GM12878 (cell line): ENCODE measurements at regions not wholly inside any gene's neighbourhood (a gene's known extent, or its start where the extent isn't known, plus 50 kb on each side); places are given as distances from the start of the nearest gene placed in this dataset.

Source experiments
- ATAC-seq: fragments of 200-7000 bp; cut with Tn5 transposase; 3 replicates; pipeline ENCODE4 v1.9.1; 2020; ENCODE audit warnings: mild to moderate bottlenecking, moderate library complexity
- BruUV-seq: library from RNA; stranded (reverse); fragments of 400-500 nt; replicated peaks from 2 replicates; lab custom pipeline; 2021; lab: Mats Ljungman, UMichigan
- CTCF ChIA-PET: fragments of 300-600 bp; sonication (Branson Sonifier 250); formaldehyde crosslinking; extraction: SDS; loops from one replicate; lab custom pipeline; 2021; ENCODE audit warnings: inconsistent platforms; lab: Yijun Ruan, JAX
- POLR2A ChIA-PET: fragments of 350-600 bp; formaldehyde crosslinking; extraction: SDS; loops from one replicate; lab custom pipeline; 2021; ENCODE audit warnings: inconsistent platforms; lab: Charles Lee
- RAD21 ChIA-PET: fragments of 300-600 bp; sonication (Branson Sonifier 250); formaldehyde crosslinking; loops from one replicate; lab custom pipeline; 2023; ENCODE audit warnings: antibody characterized with exemption; ENCODE audit not compliant: unreplicated experiment; lab: Charles Lee
- SMC1A ChIA-PET: fragments of 300-600 bp; sonication (Branson Sonifier 250); formaldehyde crosslinking; loops from one replicate; lab custom pipeline; 2023; ENCODE audit not compliant: unreplicated experiment, uncharacterized antibody; lab: Charles Lee
- DNase-seq: peaks from one replicate; pipeline ENCODE4 v3.0.0-alpha.2; 2011; ENCODE audit warnings: low read depth, low spot score
- FAIRE-seq: peaks from 3 replicates; lab custom pipeline; 2011; peaks lifted over from hg19 to GRCh38; lab: Jason Lieb, UNC
- H2AFZ ChIP-seq: 2 replicates; pipeline ENCODE4 v1.6.0; 2011; ENCODE audit warnings: low read depth, low read length, control low read depth; ENCODE audit not compliant: control insufficient read depth
- H3K27ac ChIP-seq: 2 replicates; pipeline ENCODE4 v1.5.1; 2011; ENCODE audit warnings: control low read depth; ENCODE audit not compliant: control insufficient read depth, insufficient read depth
- H3K27me3 ChIP-seq, 2 experiments: replicated peaks in 1 of 2; 2 replicates each; pipeline versions ENCODE4 v1.6.0 to v1.6.1; 2011; ENCODE audit warnings: low read length in 1 of 2; ENCODE audit not compliant: control insufficient read depth in 2 of 2, insufficient read depth in 2 of 2
- H3K36me3 ChIP-seq, 2 experiments: 2 replicates each; pipeline ENCODE4 v1.5.1; 2011; ENCODE audit warnings: low read length in 1 of 2; ENCODE audit not compliant: control insufficient read depth in 2 of 2, insufficient read depth in 2 of 2
- H3K4me1 ChIP-seq: 2 replicates; pipeline ENCODE4 v1.6.1; 2011; ENCODE audit warnings: mild to moderate bottlenecking, low read length, moderate library complexity, mixed read lengths; ENCODE audit not compliant: control insufficient read depth, insufficient read depth
- H3K4me2 ChIP-seq: 2 replicates; pipeline ENCODE4 v1.6.0; 2011; ENCODE audit warnings: control low read depth; ENCODE audit not compliant: control insufficient read depth, insufficient read depth
- H3K4me3 ChIP-seq: fragments of 200-600 bp; sonication (generic); 2 replicates; pipeline ENCODE4 v1.5.1; 2016
- H3K79me2 ChIP-seq: 2 replicates; pipeline ENCODE4 v1.6.0; 2011; ENCODE audit warnings: low read length; ENCODE audit not compliant: control insufficient read depth, insufficient read depth
- H3K9ac ChIP-seq: 2 replicates; pipeline ENCODE4 v1.8.0; 2011; ENCODE audit warnings: low read length, control low read depth, mixed read lengths; ENCODE audit not compliant: control insufficient read depth, insufficient read depth
- H3K9me3 ChIP-seq: replicated peaks from 3 replicates; pipeline ENCODE4 v1.5.1; 2011; ENCODE audit warnings: mild to moderate bottlenecking, low read length; ENCODE audit not compliant: control insufficient read depth, insufficient read depth
- H4K20me1 ChIP-seq: 2 replicates; pipeline ENCODE4 v1.6.0; 2011; ENCODE audit not compliant: control insufficient read depth, insufficient read depth
- BRCA1 ChIP-seq: IDR thresholded peaks from 2 replicates; pipeline ENCODE4 v1.6.1; 2011; ENCODE audit warnings: low read depth, low read length, improper control_type of control experiment
- MAX ChIP-seq: IDR thresholded peaks from 2 replicates; pipeline ENCODE4 v1.6.1; 2012; ENCODE audit warnings: low read depth, low read length, improper control_type of control experiment
- MEF2A ChIP-seq: IDR thresholded peaks from 2 replicates; pipeline ENCODE4 v1.6.1; 2011; ENCODE audit warnings: low read depth, mild to moderate bottlenecking, low read length, moderate library complexity; ENCODE audit not compliant: insufficient read depth
- NBN ChIP-seq: fragments of 450-650 bp; IDR thresholded peaks from 2 replicates; pipeline ENCODE4 v1.6.1; 2016
- NFXL1 ChIP-seq: fragments of 450-650 bp; IDR thresholded peaks from 2 replicates; pipeline ENCODE4 v1.6.1; 2017; ENCODE audit warnings: antibody characterized with exemption, mild to moderate bottlenecking, borderline replicate concordance
- NR2C2 ChIP-seq: IDR thresholded peaks from 2 replicates; pipeline ENCODE4 v1.6.1; 2011; ENCODE audit warnings: borderline replicate concordance, low read depth; ENCODE audit not compliant: control insufficient read depth, insufficient read length
- PRDM15 ChIP-seq: fragments of 450-650 bp; formaldehyde crosslinking; IDR thresholded peaks from 2 replicates; pipeline ENCODE4 v1.4.0; 2020; ENCODE audit warnings: mild to moderate bottlenecking, moderate library complexity
- RAD21 ChIP-seq: IDR thresholded peaks from 2 replicates; pipeline ENCODE4 v1.6.1; 2011; ENCODE audit warnings: mild to moderate bottlenecking, low read depth, low read length, moderate library complexity; ENCODE audit not compliant: insufficient read depth
- SREBF2 ChIP-seq: IDR thresholded peaks from 2 replicates; pipeline ENCODE4 v1.6.1; 2012; ENCODE audit warnings: mild to moderate bottlenecking, low read length
- SRF ChIP-seq, 2 experiments: IDR thresholded peaks; 2 replicates each; pipeline ENCODE4 v1.6.1; 2011; ENCODE audit warnings: low read depth in 2 of 2, low read length in 2 of 2, mild to moderate bottlenecking in 1 of 2, moderate library complexity in 1 of 2
- TARDBP ChIP-seq: IDR thresholded peaks from 2 replicates; pipeline ENCODE4 v1.6.1; 2016; ENCODE audit warnings: borderline replicate concordance
- USF2 ChIP-seq: IDR thresholded peaks from 2 replicates; pipeline ENCODE4 v1.6.1; 2011; ENCODE audit warnings: low read depth, low read length, improper control_type of control experiment, borderline replicate concordance
- ZZZ3 ChIP-seq: IDR thresholded peaks from 2 replicates; pipeline ENCODE4 v1.6.1; 2011; ENCODE audit warnings: low read depth; ENCODE audit not compliant: control insufficient read depth, insufficient read length
- WGBS: methylation state at CpG from one replicate; pipeline ENCODE4 v1.1.6; 2016; ENCODE audit warnings: low lambda C conversion rate; ENCODE audit not compliant: insufficient replicate concordance, insufficient coverage; ENCODE audit errors: missing lambda C conversion rate; 5-methylcytosine and 5-hydroxymethylcytosine counted together
- in situ Hi-C: fragments of 300-500 bp; cut with MboI; formaldehyde crosslinking; loops from 9 replicates; pipeline ENCODE4 v1.14.3; 2018; ENCODE audit warnings: mixed read lengths
- intact Hi-C: fragments of 100-400 bp; cut with micrococcal nuclease; formaldehyde crosslinking; loops from one replicate; pipeline ENCODE4 v1.14.2; 2022; ENCODE audit not compliant: unreplicated experiment

GRCh38 chr16:48960830-48961229 lies 320.8 kb downstream of the CBLN1 start:
- RAD21 ChIA-PET = no interaction called here
- no peak overlapping the region for H3K4me2 ChIP-seq
- H3K27me3 ChIP-seq = no peaks in the 10 kb centered on the region
- CTCF ChIA-PET = no interaction called here
- FAIRE-seq (no peak), DNase-seq (no peak), ATAC-seq (no peak)
- intact Hi-C loops = no loop called here
- H3K27ac ChIP-seq = no peak overlapping the region
- WGBS = 27% methylated on average over 5 of the region's 5 CpGs
- TF ChIP-seq ZZZ3 (no peak), BRCA1 (no peak), NBN (no peak)
- H3K4me3 ChIP-seq = no peak overlapping the region
- no peaks in the 10 kb centered on the region for H3K36me3 ChIP-seq
- no TSS peak for BruUV-seq
- no peaks in the 10 kb centered on the region for H3K79me2 ChIP-seq
- no peak overlapping the region for H2AFZ ChIP-seq
- no peak overlapping the region for H3K9ac ChIP-seq
- SMC1A ChIA-PET = no interaction called here
- no peaks in the 10 kb centered on the region for H4K20me1 ChIP-seq
- no peaks in the 10 kb centered on the region for H3K9me3 ChIP-seq
- H3K4me1 ChIP-seq = no peaks in the 10 kb centered on the region
- POLR2A ChIA-PET = no interaction called here
- in situ Hi-C loops = no loop called here

- FAIRE-seq = no peak
- H3K4me2 ChIP-seq = no peak overlapping the region
- no peak for TF ChIP-seq USF2
- no peak for TF ChIP-seq NR2C2
- TF ChIP-seq SRF (IDR thresholded peaks at IDR 0.05; ENCODE audit: low read depth in 2 of 2, low read length in 2 of 2) = no peak
- no peak for TF ChIP-seq MEF2A
- TF ChIP-seq MAX = no peak
- no peak for TF ChIP-seq RAD21
- TF ChIP-seq SREBF2 = no peak
- TF ChIP-seq PRDM15 (CRISPR knock-in tag) = no peak
- TF ChIP-seq TARDBP = no peak
- TF ChIP-seq NFXL1 = no peak
- no peaks in the 10 kb centered on the region for H3K36me3 ChIP-seq
- intact Hi-C loops = no loop called here
- H3K9ac ChIP-seq = no peak overlapping the region
- H3K4me3 ChIP-seq = no peak overlapping the region
- BruUV-seq = no TSS peak
- H3K9me3 ChIP-seq = no peaks in the 10 kb centered on the region
- no peak overlapping the region for H2AFZ ChIP-seq
- H3K79me2 ChIP-seq = no peaks in the 10 kb centered on the region
- H3K27me3 ChIP-seq = no peaks in the 10 kb centered on the region
- H3K27ac ChIP-seq = no peak overlapping the region
- SMC1A ChIA-PET = no interaction called here
- POLR2A ChIA-PET = no interaction called here
- RAD21 ChIA-PET = no interaction called here
- in situ Hi-C loops = no loop called here
- no peaks in the 10 kb centered on the region for H3K4me1 ChIP-seq
- no peak for ATAC-seq
- no peak for DNase-seq
- CTCF ChIA-PET = no interaction called here
- H4K20me1 ChIP-seq = no peaks in the 10 kb centered on the region
These were observed 321.9 kb downstream of the CBLN1 start for GRCh38 chr16:48959747-48960146.
